ENCODE measurements at regions not wholly inside any gene's neighbourhood (a gene's known extent, or its start where the extent isn't known, plus 50 kb on each side); places are given as distances from the start of the nearest gene placed in this dataset.

DNA sequence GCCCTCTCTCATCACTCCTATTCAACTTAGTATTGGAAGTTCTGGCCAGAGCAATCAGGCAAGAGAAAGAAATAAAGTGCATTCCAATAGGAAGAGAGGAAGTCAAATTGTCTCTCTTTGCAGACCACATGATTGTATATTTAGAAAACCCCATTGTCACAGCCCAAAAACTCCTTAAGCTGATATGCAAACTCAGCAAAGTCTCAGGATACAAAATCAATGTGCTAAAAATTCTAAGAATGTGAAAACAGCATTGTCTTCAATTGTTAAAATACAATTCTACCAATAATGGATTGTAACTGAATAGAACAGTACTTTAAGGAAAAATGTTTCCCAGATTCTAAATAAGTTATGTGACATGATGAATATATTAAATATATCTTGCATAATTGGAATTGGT, 2269.2 kb upstream of the PCDH20 start:
- Histone ChIP-seq H3K4me1 (ENCODE audit: low read length) (no peaks in the 10 kb centered on the region), H3K27ac (ENCODE audit: low read length) (no peak overlapping the region), H3K9me3 (replicated peaks; ENCODE audit: insufficient read depth, low read length) (no peaks in the 10 kb centered on the region), H2AFZ (ENCODE audit: low read length) (no peak overlapping the region), H4K20me1 (ENCODE audit: insufficient read depth, low read length) (no peaks in the 10 kb centered on the region), H3K4me3 (ENCODE audit: low read length) (no peak overlapping the region), H3K9ac (ENCODE audit: low read length) (no peak overlapping the region), H3K4me2 (ENCODE audit: low read depth, low read length) (no peak overlapping the region), H3F3A (ENCODE audit: insufficient read depth, low read length) (no peaks in the 10 kb centered on the region), H3K9me2 (replicated peaks; ENCODE audit: insufficient read depth, low read length) (no peaks in the 10 kb centered on the region), H3K36me3 (replicated peaks; ENCODE audit: insufficient read depth, low read length) (no peaks in the 10 kb centered on the region), H3K27me3 (replicated peaks; ENCODE audit: insufficient read depth, low read length) (no peaks in the 10 kb centered on the region), H3K79me2 (ENCODE audit: low read length) (no peaks in the 10 kb centered on the region)
- TF ChIP-seq, protein P1, sequence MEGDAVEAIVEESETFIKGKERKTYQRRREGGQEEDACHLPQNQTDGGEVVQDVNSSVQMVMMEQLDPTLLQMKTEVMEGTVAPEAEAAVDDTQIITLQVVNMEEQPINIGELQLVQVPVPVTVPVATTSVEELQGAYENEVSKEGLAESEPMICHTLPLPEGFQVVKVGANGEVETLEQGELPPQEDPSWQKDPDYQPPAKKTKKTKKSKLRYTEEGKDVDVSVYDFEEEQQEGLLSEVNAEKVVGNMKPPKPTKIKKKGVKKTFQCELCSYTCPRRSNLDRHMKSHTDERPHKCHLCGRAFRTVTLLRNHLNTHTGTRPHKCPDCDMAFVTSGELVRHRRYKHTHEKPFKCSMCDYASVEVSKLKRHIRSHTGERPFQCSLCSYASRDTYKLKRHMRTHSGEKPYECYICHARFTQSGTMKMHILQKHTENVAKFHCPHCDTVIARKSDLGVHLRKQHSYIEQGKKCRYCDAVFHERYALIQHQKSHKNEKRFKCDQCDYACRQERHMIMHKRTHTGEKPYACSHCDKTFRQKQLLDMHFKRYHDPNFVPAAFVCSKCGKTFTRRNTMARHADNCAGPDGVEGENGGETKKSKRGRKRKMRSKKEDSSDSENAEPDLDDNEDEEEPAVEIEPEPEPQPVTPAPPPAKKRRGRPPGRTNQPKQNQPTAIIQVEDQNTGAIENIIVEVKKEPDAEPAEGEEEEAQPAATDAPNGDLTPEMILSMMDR (IDR thresholded peaks at IDR 0.05; ENCODE audit: low read length) = no peak
- TF ChIP-seq EZH2 (optimal IDR thresholded peaks at IDR 0.05; ENCODE audit: low read depth, low read length) (no peak), EZH2phosphoT487 (IDR thresholded peaks at IDR 0.05; ENCODE audit: low read length) (no peak)
- no peak for DNase-seq

DNA sequence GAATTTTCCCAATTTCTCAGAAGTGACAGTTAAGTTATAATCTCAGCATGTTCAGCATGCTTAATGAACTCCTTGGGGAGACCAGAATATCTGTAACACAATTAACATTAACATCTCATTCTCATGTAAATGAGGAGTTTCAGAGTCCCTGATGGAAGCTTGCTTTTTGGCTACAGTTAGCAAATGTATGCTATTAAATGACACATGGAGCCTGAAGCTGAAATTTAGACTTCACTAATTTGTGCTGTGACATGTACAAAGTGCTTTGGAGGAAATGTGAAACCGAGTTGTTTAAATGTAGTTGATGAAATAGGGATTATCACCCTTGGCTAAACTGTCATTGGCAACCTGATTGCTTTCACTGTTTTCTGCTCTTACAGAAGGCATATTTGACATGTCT, 2265.1 kb upstream of the PCDH20 start:
- no peaks in the 10 kb centered on the region for H3K79me2 ChIP-seq (ENCODE audit: low read length)
- H3K27me3 ChIP-seq (replicated peaks; ENCODE audit: insufficient read depth, low read length) = no peaks in the 10 kb centered on the region
- H3K4me2 ChIP-seq (ENCODE audit: low read depth, low read length) = no peak overlapping the region
- no peaks in the 10 kb centered on the region for H3F3A ChIP-seq (ENCODE audit: insufficient read depth, low read length)
- no peak for DNase-seq
- H3K36me3 ChIP-seq (replicated peaks; ENCODE audit: insufficient read depth, low read length) = no peaks in the 10 kb centered on the region
- H2AFZ ChIP-seq (ENCODE audit: low read length) = no peak overlapping the region
- no peak for TF ChIP-seq EZH2phosphoT487 (IDR thresholded peaks at IDR 0.05; ENCODE audit: low read length)
- no peak for TF ChIP-seq EZH2 (optimal IDR thresholded peaks at IDR 0.05; ENCODE audit: low read depth, low read length)
- H3K9ac ChIP-seq (ENCODE audit: low read length) = no peak overlapping the region
- H3K4me1 ChIP-seq (ENCODE audit: low read length) = no peaks in the 10 kb centered on the region
- H3K4me3 ChIP-seq (ENCODE audit: low read length) = no peak overlapping the region
- H3K9me2 ChIP-seq (replicated peaks; ENCODE audit: insufficient read depth, low read length) = no peaks in the 10 kb centered on the region
- no peaks in the 10 kb centered on the region for H4K20me1 ChIP-seq (ENCODE audit: insufficient read depth, low read length)
- H3K9me3 ChIP-seq (replicated peaks; ENCODE audit: insufficient read depth, low read length) = no peaks in the 10 kb centered on the region
- H3K27ac ChIP-seq (ENCODE audit: low read length) = no peak overlapping the region

DNA sequence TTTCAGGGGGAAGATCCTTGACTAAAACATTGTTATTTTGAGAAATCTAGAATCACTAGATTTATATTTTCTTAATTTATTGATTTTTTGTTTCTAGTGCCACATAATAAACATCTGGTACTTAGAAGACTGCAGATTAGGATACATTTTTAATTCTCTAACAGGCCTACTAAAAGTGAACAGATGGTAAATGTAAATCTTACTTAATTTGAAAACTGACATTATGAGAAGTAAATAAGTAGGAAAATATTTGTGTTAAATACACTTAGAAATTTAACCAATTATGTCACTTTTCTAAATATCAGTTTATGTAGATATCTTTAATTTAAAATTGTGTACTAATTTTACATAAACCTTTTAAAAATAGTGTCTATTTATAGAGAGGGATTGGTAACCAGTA, 2255.6 kb upstream of the PCDH20 start:
- Histone ChIP-seq H3K9ac (ENCODE audit: low read length) (no peak overlapping the region), H3K27ac (ENCODE audit: low read length) (no peak overlapping the region), H2AFZ (ENCODE audit: low read length) (no peak overlapping the region), H4K20me1 (ENCODE audit: insufficient read depth, low read length) (no peaks in the 10 kb centered on the region), H3F3A (ENCODE audit: insufficient read depth, low read length) (no peaks in the 10 kb centered on the region), H3K4me1 (ENCODE audit: low read length) (no peaks in the 10 kb centered on the region), H3K4me2 (ENCODE audit: low read depth, low read length) (no peak overlapping the region), H3K9me3 (replicated peaks; ENCODE audit: insufficient read depth, low read length) (no peaks in the 10 kb centered on the region), H3K36me3 (replicated peaks; ENCODE audit: insufficient read depth, low read length) (no peaks in the 10 kb centered on the region), H3K27me3 (replicated peaks; ENCODE audit: insufficient read depth, low read length) (no peaks in the 10 kb centered on the region), H3K79me2 (ENCODE audit: low read length) (no peaks in the 10 kb centered on the region), H3K9me2 (replicated peaks; ENCODE audit: insufficient read depth, low read length) (no peaks in the 10 kb centered on the region), H3K4me3 (ENCODE audit: low read length) (no peak overlapping the region)
- no peak for DNase-seq
- TF ChIP-seq EZH2 (optimal IDR thresholded peaks at IDR 0.05; ENCODE audit: low read depth, low read length) (no peak), EZH2phosphoT487 (IDR thresholded peaks at IDR 0.05; ENCODE audit: low read length) (no peak)
- TF ChIP-seq, protein P1 (IDR thresholded peaks at IDR 0.05; ENCODE audit: low read length) = no peak

DNA sequence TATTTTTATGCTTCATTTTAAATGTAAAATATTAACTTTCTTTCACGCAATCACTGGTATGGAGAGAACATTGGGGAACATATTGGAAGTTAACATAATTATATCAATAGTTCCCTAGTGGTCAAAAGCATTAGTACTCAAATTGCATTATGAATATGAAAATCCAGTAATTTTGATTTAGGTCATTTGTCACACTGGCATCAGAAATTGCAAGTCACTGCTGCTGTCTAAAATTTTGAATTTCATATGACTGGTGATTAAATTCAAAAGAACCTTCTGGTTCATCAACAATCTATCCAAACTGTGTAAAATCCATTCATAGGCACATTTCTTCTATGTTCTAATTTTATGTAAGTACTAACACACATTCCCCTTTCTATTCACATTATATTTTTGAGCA, 2235.7 kb upstream of the PCDH20 start:
- Histone ChIP-seq H3K27me3 (replicated peaks; ENCODE audit: insufficient read depth, low read length) (no peaks in the 10 kb centered on the region), H3F3A (ENCODE audit: insufficient read depth, low read length) (no peaks in the 10 kb centered on the region), H2AFZ (ENCODE audit: low read length) (no peak overlapping the region), H3K4me3 (ENCODE audit: low read length) (no peak overlapping the region), H3K36me3 (replicated peaks; ENCODE audit: insufficient read depth, low read length) (no peaks in the 10 kb centered on the region), H3K9me2 (replicated peaks; ENCODE audit: insufficient read depth, low read length) (no peaks in the 10 kb centered on the region), H4K20me1 (ENCODE audit: insufficient read depth, low read length) (no peaks in the 10 kb centered on the region), H3K9me3 (replicated peaks; ENCODE audit: insufficient read depth, low read length) (no peaks in the 10 kb centered on the region), H3K79me2 (ENCODE audit: low read length) (no peaks in the 10 kb centered on the region), H3K9ac (ENCODE audit: low read length) (no peak overlapping the region), H3K27ac (ENCODE audit: low read length) (no peak overlapping the region), H3K4me2 (ENCODE audit: low read depth, low read length) (no peak overlapping the region), H3K4me1 (ENCODE audit: low read length) (no peaks in the 10 kb centered on the region)
- no peak for DNase-seq
- TF ChIP-seq EZH2 (optimal IDR thresholded peaks at IDR 0.05; ENCODE audit: low read depth, low read length) (no peak), EZH2phosphoT487 (IDR thresholded peaks at IDR 0.05; ENCODE audit: low read length) (no peak)
- TF ChIP-seq, protein P1 (IDR thresholded peaks at IDR 0.05; ENCODE audit: low read length) = no peak

All from MM.1S (cell line).